Right atrium auricular region (tissue), 2 donors: ENCODE measurements at regions not wholly inside any gene's neighbourhood (a gene's known extent, or its start where the extent isn't known, plus 50 kb on each side); places are given as distances from the start of the nearest gene placed in this dataset.

ENCODE experiments used
- DNase-seq: peaks from one replicate; pipeline ENCODE4 v3.0.0-alpha.2; 2019; ENCODE audit warnings: low spot score
- H3K27ac ChIP-seq, 2 donors: fragments of 200-600 bp; sonication (generic); 1 replicate in 1 of 2; 2 replicates in 1 of 2; pipeline ENCODE4 v1.5.1; 2016 to 2019
- H3K27me3 ChIP-seq, 2 donors: fragments of 200-600 bp; sonication (generic); one replicate each; pipeline versions ENCODE4 v1.5.1 to v1.6.0; 2017 to 2019
- H3K36me3 ChIP-seq: fragments of 200-600 bp; sonication (generic); one replicate; pipeline ENCODE4 v1.5.1; 2016
- H3K4me1 ChIP-seq, 2 donors: fragments of 200-600 bp; sonication (generic); one replicate each; pipeline versions ENCODE4 v1.5.1 to v1.6.0; 2017 to 2019
- H3K4me3 ChIP-seq, 2 donors: fragments of 200-600 bp; sonication (generic); 1 replicate in 1 of 2; 2 replicates in 1 of 2; pipeline ENCODE4 v1.5.1; 2017 to 2019; ENCODE audit warnings: mild to moderate bottlenecking in 1 of 2, moderate library complexity in 1 of 2
- H3K9me3 ChIP-seq, 2 donors: fragments of 200-600 bp; sonication (generic); one replicate each; pipeline ENCODE4 v1.5.1; 2019
- CTCF ChIP-seq, 2 donors: fragments of 200-600 bp; sonication (generic); IDR thresholded peaks; one replicate each; pipeline ENCODE4 v1.5.1; 2019; ENCODE audit warnings: antibody characterized with exemption in 2 of 2

- DNase-seq: no peak
- H3K9me3 ChIP-seq: no peaks in the 10 kb centered on the region
- no peak overlapping the region for H3K27ac ChIP-seq
- TF ChIP-seq CTCF (IDR thresholded peaks at IDR 0.05): no peak
- no peaks in the 10 kb centered on the region for H3K36me3 ChIP-seq
- no peaks in the 10 kb centered on the region for H3K27me3 ChIP-seq
- H3K4me1 ChIP-seq: no peaks in the 10 kb centered on the region
- H3K4me3 ChIP-seq: no peak overlapping the region
Measured at GRCh38 chr18:78510091-78510490, 469.5 kb upstream of the SALL3 start.

- Histone ChIP-seq H3K27me3 (no peaks in the 10 kb centered on the region), H3K4me1 (no peaks in the 10 kb centered on the region), H3K4me3 (no peak overlapping the region), H3K27ac (no peak overlapping the region), H3K9me3 (no peaks in the 10 kb centered on the region), H3K36me3 (no peaks in the 10 kb centered on the region)
- DNase-seq: peak; percentile 18
- TF ChIP-seq CTCF (IDR thresholded peaks at IDR 0.05): no peak
Measured at GRCh38 chr18:78510636-78511035, 469.0 kb upstream of the SALL3 start.

GRCh38 chr18:78511666-78512601, 467.7 kb upstream of the SALL3 start:
- no peaks in the 10 kb centered on the region for H3K4me1 ChIP-seq
- H3K27me3 ChIP-seq: no peaks in the 10 kb centered on the region
- peak; percentile 56 for DNase-seq
- no peak overlapping the region for H3K4me3 ChIP-seq
- H3K9me3 ChIP-seq: no peaks in the 10 kb centered on the region
- no peak for TF ChIP-seq CTCF (IDR thresholded peaks at IDR 0.05)
- H3K27ac ChIP-seq: no peak overlapping the region
- H3K36me3 ChIP-seq: no peaks in the 10 kb centered on the region

GRCh38 chr18:78514910-78515670, 464.5 kb upstream of the SALL3 start:
- TF ChIP-seq CTCF (IDR thresholded peaks at IDR 0.05): no peak
- Histone ChIP-seq H3K4me3 (no peak overlapping the region), H3K27ac (no peak overlapping the region), H3K9me3 (no peaks in the 10 kb centered on the region), H3K36me3 (no peaks in the 10 kb centered on the region), H3K27me3 (no peaks in the 10 kb centered on the region), H3K4me1 (no peaks in the 10 kb centered on the region)
- DNase-seq: peak; percentile 32

GRCh38 chr18:78517328-78517727, 462.3 kb upstream of the SALL3 start:
- no peaks in the 10 kb centered on the region for H3K4me1 ChIP-seq
- no peaks in the 10 kb centered on the region for H3K36me3 ChIP-seq
- DNase-seq: no peak
- H3K4me3 ChIP-seq: no peak overlapping the region
- no peaks in the 10 kb centered on the region for H3K9me3 ChIP-seq
- H3K27me3 ChIP-seq: no peaks in the 10 kb centered on the region
- H3K27ac ChIP-seq: no peak overlapping the region
- TF ChIP-seq CTCF (IDR thresholded peaks at IDR 0.05): no peak
